PC-9 (cell line): ENCODE measurements at regions not wholly inside any gene's neighbourhood (a gene's known extent, or its start where the extent isn't known, plus 50 kb on each side); places are given as distances from the start of the nearest gene placed in this dataset.

Source experiments
- BruUV-seq: library from RNA; stranded (reverse); fragments of 400-500 nt; replicated peaks from 2 replicates; lab custom pipeline; 2021; lab: Mats Ljungman, UMichigan
- CTCF ChIA-PET: fragments of 300-600 bp; sonication (Branson Sonifier 250); formaldehyde crosslinking; loops from one replicate; lab custom pipeline; 2022; ENCODE audit warnings: antibody characterized with exemption; lab: Charles Lee
- POLR2A ChIA-PET: fragments of 300-600 bp; sonication (Branson Sonifier 250); formaldehyde crosslinking; loops from one replicate; lab custom pipeline; 2022; ENCODE audit warnings: antibody characterized with exemption; ENCODE audit not compliant: unreplicated experiment; lab: Charles Lee
- DNase-seq, 2 experiments: peaks; one replicate each; pipeline versions ENCODE4 v3.0.0 to v3.0.0-alpha.2; 2015 to 2022; ENCODE audit warnings: mixed read lengths in 1 of 2
- H2AFZ ChIP-seq: fragments of 200-600 bp; sonication (generic); 2 replicates; pipeline ENCODE4 v1.8.1; 2017; ENCODE audit warnings: antibody characterized with exemption
- H3F3A ChIP-seq: fragments of 200-600 bp; sonication (generic); 2 replicates; pipeline ENCODE4 v1.8.1; 2017; ENCODE audit warnings: antibody characterized with exemption, mild to moderate bottlenecking, low read depth; ENCODE audit not compliant: insufficient read depth
- H3K27ac ChIP-seq: fragments of 200-600 bp; sonication (generic); 2 replicates; pipeline ENCODE4 v1.6.1; 2016; ENCODE audit warnings: mixed run types
- H3K27me3 ChIP-seq: fragments of 200-600 bp; sonication (generic); 2 replicates; pipeline ENCODE4 v1.6.1; 2016; ENCODE audit warnings: low read depth, mixed run types; ENCODE audit not compliant: insufficient read depth
- H3K36me3 ChIP-seq: fragments of 200-600 bp; sonication (generic); 2 replicates; pipeline ENCODE4 v1.6.1; 2016; ENCODE audit warnings: low read depth, mixed run types
- H3K4me1 ChIP-seq: fragments of 200-600 bp; sonication (generic); replicated peaks from 2 replicates; pipeline ENCODE4 v1.6.1; 2016; ENCODE audit warnings: mixed run types; ENCODE audit not compliant: insufficient read depth
- H3K4me2 ChIP-seq: fragments of 200-600 bp; sonication (generic); 2 replicates; pipeline ENCODE4 v1.6.1; 2017; ENCODE audit warnings: mixed run types
- H3K4me3 ChIP-seq: fragments of 200-600 bp; sonication (generic); 2 replicates; pipeline ENCODE4 v1.6.1; 2016; ENCODE audit warnings: mixed run types
- H3K79me2 ChIP-seq: fragments of 200-600 bp; sonication (generic); 2 replicates; pipeline ENCODE4 v1.6.1; 2017; ENCODE audit warnings: low read depth, mixed run types
- H3K9me2 ChIP-seq: fragments of 200-600 bp; sonication (generic); 2 replicates; pipeline ENCODE4 v1.8.1; 2017; ENCODE audit warnings: mild to moderate bottlenecking; ENCODE audit not compliant: insufficient read depth
- H3K9me3 ChIP-seq: fragments of 200-600 bp; sonication (generic); 2 replicates; pipeline ENCODE4 v1.8.1; 2016; ENCODE audit warnings: low read depth; ENCODE audit not compliant: insufficient read depth
- H4K20me1 ChIP-seq: fragments of 200-600 bp; sonication (generic); 2 replicates; pipeline ENCODE4 v1.8.1; 2017; ENCODE audit not compliant: insufficient read depth
- CTCF ChIP-seq: fragments of 200-600 bp; sonication (generic); conservative IDR thresholded peaks from 2 replicates; pipeline ENCODE4 v1.6.1; 2017; ENCODE audit warnings: mixed run types, antibody characterized with exemption, mild to moderate bottlenecking, moderate library complexity
- EZH2 ChIP-seq: fragments of 200-600 bp; sonication (generic); IDR thresholded peaks from 2 replicates; pipeline ENCODE4 v1.8.0; 2017; ENCODE audit warnings: antibody characterized with exemption, low read depth
- intact Hi-C: fragments of 100-400 bp; cut with micrococcal nuclease; formaldehyde crosslinking; loops from one replicate; pipeline ENCODE4 v1.10.0; 2022; ENCODE audit not compliant: unreplicated experiment

GRCh38 chr7:69020536-69020935 lies 577.7 kb upstream of the AUTS2 start:
- DNase-seq = no peak
- no TSS peak for BruUV-seq
- CTCF ChIA-PET = no interaction called here

GRCh38 chr7:69025249-69025648 lies 573.0 kb upstream of the AUTS2 start:
- CTCF ChIA-PET = no interaction called here
- no peak overlapping the region for H2AFZ ChIP-seq
- H3F3A ChIP-seq = no peaks in the 10 kb centered on the region
- 0 out of 2 replicates have a peak, but pooled peaks cover under 1% of the 10 kb centered on the region for H3K9me3 ChIP-seq
- H3K27ac ChIP-seq = no peak overlapping the region
- intact Hi-C loops = no loop called here
- POLR2A ChIA-PET = no interaction called here
- H3K79me2 ChIP-seq = no peaks in the 10 kb centered on the region
- H3K27me3 ChIP-seq = no peaks in the 10 kb centered on the region
- H3K4me3 ChIP-seq = no peak overlapping the region
- H4K20me1 ChIP-seq = no peaks in the 10 kb centered on the region
- TF ChIP-seq EZH2 (no peak), CTCF (no peak)
- no TSS peak for BruUV-seq
- H3K36me3 ChIP-seq = no peaks in the 10 kb centered on the region
- H3K9me2 ChIP-seq = no peaks in the 10 kb centered on the region
- H3K4me2 ChIP-seq = no peak overlapping the region
- no peak for DNase-seq
- H3K4me1 ChIP-seq = no peaks in the 10 kb centered on the region

More at GRCh38 chr7:69020536-69020935, 577.7 kb upstream of the AUTS2 start:
- H3K9me3 ChIP-seq = peaks cover 10% of the 10 kb centered on the region; the same call in 1 of the 2 replicates
- H3K4me2 ChIP-seq = no peak overlapping the region
- H3K27me3 ChIP-seq = no peaks in the 10 kb centered on the region
- H2AFZ ChIP-seq = no peak overlapping the region
- no peaks in the 10 kb centered on the region for H3K9me2 ChIP-seq
- TF ChIP-seq EZH2 = no peak
- TF ChIP-seq CTCF = no peak
- no peaks in the 10 kb centered on the region for H3K36me3 ChIP-seq
- no peaks in the 10 kb centered on the region for H3K4me1 ChIP-seq
- POLR2A ChIA-PET = no interaction called here
- no peaks in the 10 kb centered on the region for H4K20me1 ChIP-seq
- intact Hi-C loops = no loop called here
- no peak overlapping the region for H3K27ac ChIP-seq
- no peaks in the 10 kb centered on the region for H3F3A ChIP-seq
- H3K79me2 ChIP-seq = no peaks in the 10 kb centered on the region
- no peak overlapping the region for H3K4me3 ChIP-seq

- no peak for DNase-seq
- H4K20me1 ChIP-seq = no peaks in the 10 kb centered on the region
- H3K36me3 ChIP-seq = no peaks in the 10 kb centered on the region
- ChIA-PET CTCF (no interaction called here), POLR2A (no interaction called here)
- no peaks in the 10 kb centered on the region for H3K79me2 ChIP-seq
- BruUV-seq = no TSS peak
- H3K4me3 ChIP-seq = no peak overlapping the region
- no peak overlapping the region for H2AFZ ChIP-seq
- intact Hi-C loops = no loop called here
- H3K4me1 ChIP-seq = no peaks in the 10 kb centered on the region
- no peak overlapping the region for H3K4me2 ChIP-seq
- no peaks in the 10 kb centered on the region for H3F3A ChIP-seq
- no peaks in the 10 kb centered on the region for H3K9me2 ChIP-seq
- no peaks in the 10 kb centered on the region for H3K9me3 ChIP-seq
- H3K27ac ChIP-seq = no peak overlapping the region
- H3K27me3 ChIP-seq = no peaks in the 10 kb centered on the region
- no peak for TF ChIP-seq CTCF
- TF ChIP-seq EZH2 = no peak
Measured at GRCh38 chr7:69032848-69033247, 565.4 kb upstream of the AUTS2 start.
